ENCODE measurements at regions not wholly inside any gene's neighbourhood (a gene's known extent, or its start where the extent isn't known, plus 50 kb on each side); places are given as distances from the start of the nearest gene placed in this dataset.

DNA sequence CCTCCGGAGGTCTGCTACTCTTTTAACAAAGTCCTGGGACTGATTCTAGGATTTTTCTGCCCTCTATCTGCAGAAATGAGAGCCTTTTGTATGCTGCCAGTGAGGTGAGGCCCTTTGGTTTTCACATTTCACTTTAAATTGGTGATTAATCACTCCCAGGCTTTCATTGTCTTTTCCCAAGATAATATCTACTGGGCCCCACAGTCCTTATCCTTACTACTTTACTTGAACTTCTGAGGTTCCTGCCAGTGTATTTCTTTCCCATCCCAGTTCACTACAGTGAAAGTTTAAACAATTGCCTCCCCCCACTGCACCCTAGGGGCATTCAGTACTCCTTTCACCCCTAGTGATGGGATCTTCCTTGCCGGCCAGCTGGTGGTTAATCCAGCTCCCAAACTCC, 127.4 kb upstream of the INHBA start:
- Mint-ChIP-seq H3K4me1 (peaks cover 20% of the 10 kb centered on the region), H3K4me3 (no peak overlapping the region), H3K27me3 (ENCODE audit: low read depth) (no peaks in the 10 kb centered on the region), H3K9me3 (peaks cover 21% of the 10 kb centered on the region), H3K36me3 (ENCODE audit: low read depth) (no peaks in the 10 kb centered on the region), H3K27ac (peak overlapping the region in 2 of 3 experiments; percentile 73 to 93)
- TF ChIP-seq, protein P1, sequence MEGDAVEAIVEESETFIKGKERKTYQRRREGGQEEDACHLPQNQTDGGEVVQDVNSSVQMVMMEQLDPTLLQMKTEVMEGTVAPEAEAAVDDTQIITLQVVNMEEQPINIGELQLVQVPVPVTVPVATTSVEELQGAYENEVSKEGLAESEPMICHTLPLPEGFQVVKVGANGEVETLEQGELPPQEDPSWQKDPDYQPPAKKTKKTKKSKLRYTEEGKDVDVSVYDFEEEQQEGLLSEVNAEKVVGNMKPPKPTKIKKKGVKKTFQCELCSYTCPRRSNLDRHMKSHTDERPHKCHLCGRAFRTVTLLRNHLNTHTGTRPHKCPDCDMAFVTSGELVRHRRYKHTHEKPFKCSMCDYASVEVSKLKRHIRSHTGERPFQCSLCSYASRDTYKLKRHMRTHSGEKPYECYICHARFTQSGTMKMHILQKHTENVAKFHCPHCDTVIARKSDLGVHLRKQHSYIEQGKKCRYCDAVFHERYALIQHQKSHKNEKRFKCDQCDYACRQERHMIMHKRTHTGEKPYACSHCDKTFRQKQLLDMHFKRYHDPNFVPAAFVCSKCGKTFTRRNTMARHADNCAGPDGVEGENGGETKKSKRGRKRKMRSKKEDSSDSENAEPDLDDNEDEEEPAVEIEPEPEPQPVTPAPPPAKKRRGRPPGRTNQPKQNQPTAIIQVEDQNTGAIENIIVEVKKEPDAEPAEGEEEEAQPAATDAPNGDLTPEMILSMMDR (IDR thresholded peaks at IDR 0.05; ENCODE audit: unreplicated experiment in 3 of 3) = no peak

DNA sequence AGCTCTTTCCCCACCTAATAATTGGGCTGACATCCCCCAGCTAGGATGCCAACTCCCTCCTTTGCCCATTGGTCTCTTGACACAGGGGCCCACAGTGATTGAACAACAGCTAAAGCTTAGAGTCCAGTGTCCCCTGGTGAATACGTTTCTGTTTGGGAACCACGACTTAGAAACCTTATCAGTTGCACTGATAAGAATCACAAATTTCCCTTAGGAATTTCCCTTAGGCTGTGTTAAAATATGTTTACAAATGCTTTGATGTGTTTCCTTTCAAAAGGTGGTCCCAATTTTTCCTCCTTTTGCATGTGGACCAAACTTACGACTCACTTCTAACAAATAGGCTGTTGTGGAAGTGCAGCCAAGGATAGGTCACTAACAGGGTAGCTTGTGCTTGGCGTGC, 126.0 kb upstream of the INHBA start:
- no peak overlapping the region for H3K27ac Mint-ChIP-seq
- no peaks in the 10 kb centered on the region for H3K27me3 Mint-ChIP-seq (ENCODE audit: low read depth)
- TF ChIP-seq, protein P1 (IDR thresholded peaks at IDR 0.05; ENCODE audit: unreplicated experiment in 3 of 3) = no peak
- no peaks in the 10 kb centered on the region for H3K36me3 Mint-ChIP-seq (ENCODE audit: low read depth)
- peaks cover 10% of the 10 kb centered on the region for H3K4me1 Mint-ChIP-seq
- no peak overlapping the region for H3K4me3 Mint-ChIP-seq
- peaks cover 21% of the 10 kb centered on the region for H3K9me3 Mint-ChIP-seq

GRCh38 chr7:41826641-41827040, 123.8 kb upstream of the INHBA start:
- Mint-ChIP-seq H3K36me3 (ENCODE audit: low read depth) (no peaks in the 10 kb centered on the region), H3K27ac (no peak overlapping the region), H3K27me3 (ENCODE audit: low read depth) (no peaks in the 10 kb centered on the region), H3K4me3 (no peak overlapping the region), H3K9me3 (peaks cover 12% of the 10 kb centered on the region), H3K4me1 (peaks cover 16% of the 10 kb centered on the region)
- TF ChIP-seq, protein P1 (IDR thresholded peaks at IDR 0.05; ENCODE audit: unreplicated experiment in 3 of 3) = no peak

DNA sequence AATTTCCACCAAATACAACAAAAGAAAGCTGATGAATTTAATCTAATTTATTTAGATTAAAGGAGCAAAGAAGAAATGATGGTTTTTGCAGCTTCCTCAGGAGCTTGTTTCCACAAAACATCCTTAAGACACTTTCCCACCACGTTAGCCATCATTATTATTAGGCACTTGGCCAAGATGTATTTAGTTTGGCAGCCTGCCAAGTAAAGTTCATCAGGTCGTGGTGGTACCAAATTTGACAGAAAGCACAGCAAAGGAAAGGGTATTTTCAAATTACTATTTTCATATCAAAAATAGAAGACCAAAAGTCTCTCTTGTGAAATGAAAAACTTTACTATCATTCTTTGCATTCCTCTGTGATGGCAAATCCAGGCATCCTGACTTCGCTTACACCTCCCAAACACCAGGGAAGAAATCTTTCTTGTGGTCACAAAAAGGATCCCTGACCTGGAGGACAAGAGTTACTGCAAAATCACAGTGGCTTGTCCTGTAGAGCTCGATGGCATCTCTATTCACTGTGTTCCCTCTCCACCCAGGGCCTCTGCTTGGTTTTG, 123.1 kb upstream of the INHBA start:
- H3K4me3 Mint-ChIP-seq = no peak overlapping the region
- TF ChIP-seq, protein P1 (IDR thresholded peaks at IDR 0.05; ENCODE audit: unreplicated experiment in 3 of 3) = no peak
- peaks cover 6% of the 10 kb centered on the region for H3K9me3 Mint-ChIP-seq
- no peaks in the 10 kb centered on the region for H3K27me3 Mint-ChIP-seq (ENCODE audit: low read depth)
- peaks cover 16% of the 10 kb centered on the region for H3K4me1 Mint-ChIP-seq
- H3K27ac Mint-ChIP-seq = no peak overlapping the region
- H3K36me3 Mint-ChIP-seq (ENCODE audit: low read depth) = no peaks in the 10 kb centered on the region

DNA sequence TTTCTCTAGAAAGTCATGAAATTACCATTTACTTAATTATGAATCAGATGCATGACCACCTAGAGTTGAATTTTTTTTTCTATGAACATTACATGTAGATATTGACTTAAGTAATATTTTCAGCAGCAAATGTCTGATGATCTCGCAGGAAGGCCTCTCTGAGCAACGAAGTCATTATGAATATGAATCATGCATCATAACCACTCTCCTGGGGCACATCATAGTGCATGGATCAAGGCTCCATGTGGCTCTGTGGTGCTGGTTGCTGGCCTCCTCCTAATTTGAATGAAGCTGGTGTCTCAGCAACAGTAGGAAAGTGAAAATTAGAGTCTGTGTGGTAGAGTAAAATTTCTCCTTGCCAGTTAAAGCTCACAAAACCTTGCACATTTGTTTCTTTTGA, 121.4 kb upstream of the INHBA start:
- Mint-ChIP-seq H3K9me3 (peaks cover 8% of the 10 kb centered on the region), H3K36me3 (ENCODE audit: low read depth) (no peaks in the 10 kb centered on the region), H3K4me3 (no peak overlapping the region), H3K4me1 (peaks cover 5% of the 10 kb centered on the region), H3K27me3 (ENCODE audit: low read depth) (no peaks in the 10 kb centered on the region), H3K27ac (no peak overlapping the region)
- TF ChIP-seq, protein P1 (IDR thresholded peaks at IDR 0.05; ENCODE audit: unreplicated experiment in 3 of 3) = no peak

- Mint-ChIP-seq H3K4me1 (peaks cover 5% of the 10 kb centered on the region), H3K36me3 (ENCODE audit: low read depth) (no peaks in the 10 kb centered on the region), H3K27me3 (ENCODE audit: low read depth) (no peaks in the 10 kb centered on the region), H3K4me3 (no peak overlapping the region), H3K9me3 (peaks cover 14% of the 10 kb centered on the region), H3K27ac (peak overlapping the region in 2 of 3 experiments; percentile 1 to 68)
- TF ChIP-seq, protein P1 (IDR thresholded peaks at IDR 0.05; ENCODE audit: unreplicated experiment in 3 of 3) = no peak
These were observed 119.4 kb upstream of the INHBA start for GRCh38 chr7:41822259-41822817.
